ENCODE measurements at regions not wholly inside any gene's neighbourhood (a gene's known extent, or its start where the extent isn't known, plus 50 kb on each side); places are given as distances from the start of the nearest gene placed in this dataset.

- no peak for DNase-seq (ENCODE audit: low spot score)
Measured at GRCh38 chr18:27695503-27695902, 481.4 kb downstream of the CDH2 start.

GRCh38 chr18:27695052-27695451 lies 481.9 kb downstream of the CDH2 start:
- no peak for DNase-seq (ENCODE audit: low spot score)

GRCh38 chr18:27688581-27688980 lies 488.3 kb downstream of the CDH2 start:
- no peak for DNase-seq (ENCODE audit: low spot score)

GRCh38 chr18:27687351-27687979 lies 489.5 kb downstream of the CDH2 start:
- DNase-seq (ENCODE audit: low spot score): no peak

GRCh38 chr18:27685807-27686412 lies 491.0 kb downstream of the CDH2 start:
- DNase-seq (ENCODE audit: low spot score): peak; percentile 3

- no peak for DNase-seq (ENCODE audit: low spot score)
Measured at GRCh38 chr18:27685091-27685490, 491.8 kb downstream of the CDH2 start.

- DNase-seq (ENCODE audit: low spot score): no peak
Measured at GRCh38 chr18:27674411-27674810, 489.3 kb upstream of the CHST9 start.

GRCh38 chr18:27673861-27674260 lies 488.8 kb upstream of the CHST9 start:
- DNase-seq (ENCODE audit: low spot score): no peak

GRCh38 chr18:27668158-27668557 lies 483.1 kb upstream of the CHST9 start:
- no peak for DNase-seq (ENCODE audit: low spot score)

GRCh38 chr18:27667064-27667463 lies 482.0 kb upstream of the CHST9 start:
- DNase-seq (ENCODE audit: low spot score): no peak

GRCh38 chr18:27666016-27666415 lies 480.9 kb upstream of the CHST9 start:
- no peak for DNase-seq (ENCODE audit: low spot score)

- DNase-seq (ENCODE audit: low spot score): no peak
Measured at GRCh38 chr18:27665264-27665799, 480.2 kb upstream of the CHST9 start.

GRCh38 chr18:27662949-27663348 lies 477.8 kb upstream of the CHST9 start:
- no peak for DNase-seq (ENCODE audit: low spot score)

- DNase-seq (ENCODE audit: low spot score): no peak
Measured at GRCh38 chr18:27662537-27662936, 477.4 kb upstream of the CHST9 start.

- peak; percentile 5 for DNase-seq (ENCODE audit: low spot score)
Measured at GRCh38 chr18:27661320-27662018, 476.4 kb upstream of the CHST9 start.

- DNase-seq (ENCODE audit: low spot score): no peak
Measured at GRCh38 chr18:27656905-27657304, 471.8 kb upstream of the CHST9 start.

- DNase-seq (ENCODE audit: low spot score): no peak
Measured at GRCh38 chr18:27656167-27656778, 471.2 kb upstream of the CHST9 start.

- no peak for DNase-seq (ENCODE audit: low spot score)
Measured at GRCh38 chr18:27653247-27653646, 468.1 kb upstream of the CHST9 start.

GRCh38 chr18:27652480-27653121 lies 467.5 kb upstream of the CHST9 start:
- DNase-seq (ENCODE audit: low spot score): no peak

- DNase-seq (ENCODE audit: low spot score): no peak
Measured at GRCh38 chr18:27649621-27650020, 464.5 kb upstream of the CHST9 start.

- DNase-seq (ENCODE audit: low spot score): no peak
Measured at GRCh38 chr18:27645929-27646328, 460.8 kb upstream of the CHST9 start.

GRCh38 chr18:27636576-27637085 lies 451.5 kb upstream of the CHST9 start:
- DNase-seq (ENCODE audit: low spot score): no peak

Measured in putamen (tissue), 1 donor.